ENCODE measurements at regions not wholly inside any gene's neighbourhood (a gene's known extent, or its start where the extent isn't known, plus 50 kb on each side); places are given as distances from the start of the nearest gene placed in this dataset.

DNA sequence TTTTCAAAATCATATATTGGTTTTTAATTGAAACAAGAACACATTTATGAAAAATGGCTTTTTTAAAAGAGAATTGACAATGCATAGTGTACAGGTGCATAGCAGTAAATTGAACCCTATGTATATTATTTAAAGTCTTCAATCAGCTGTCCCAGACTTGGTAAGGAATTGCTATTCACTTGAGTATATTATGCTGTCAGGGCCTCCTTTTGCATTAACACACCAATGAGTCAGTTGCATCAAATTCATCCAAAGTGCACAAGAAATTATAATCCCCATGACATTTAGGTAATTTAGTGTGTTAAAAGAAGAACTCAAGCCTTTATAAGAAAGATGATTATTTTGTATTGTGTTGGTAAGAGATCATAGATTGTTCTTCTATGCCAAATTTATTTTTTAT, 748.8 kb upstream of the RIOK2 start:
- DNase-seq = no peak
- peaks cover 6% of the 10 kb centered on the region for H3K4me1 Mint-ChIP-seq (ENCODE audit: low read depth)
- H3K27me3 Mint-ChIP-seq (ENCODE audit: insufficient read depth) = no peaks in the 10 kb centered on the region
- H3K9me3 Mint-ChIP-seq = no peaks in the 10 kb centered on the region
- H3K27ac Mint-ChIP-seq = no peak overlapping the region
- no peak overlapping the region for H3K4me3 Mint-ChIP-seq
- TF ChIP-seq, protein P1, sequence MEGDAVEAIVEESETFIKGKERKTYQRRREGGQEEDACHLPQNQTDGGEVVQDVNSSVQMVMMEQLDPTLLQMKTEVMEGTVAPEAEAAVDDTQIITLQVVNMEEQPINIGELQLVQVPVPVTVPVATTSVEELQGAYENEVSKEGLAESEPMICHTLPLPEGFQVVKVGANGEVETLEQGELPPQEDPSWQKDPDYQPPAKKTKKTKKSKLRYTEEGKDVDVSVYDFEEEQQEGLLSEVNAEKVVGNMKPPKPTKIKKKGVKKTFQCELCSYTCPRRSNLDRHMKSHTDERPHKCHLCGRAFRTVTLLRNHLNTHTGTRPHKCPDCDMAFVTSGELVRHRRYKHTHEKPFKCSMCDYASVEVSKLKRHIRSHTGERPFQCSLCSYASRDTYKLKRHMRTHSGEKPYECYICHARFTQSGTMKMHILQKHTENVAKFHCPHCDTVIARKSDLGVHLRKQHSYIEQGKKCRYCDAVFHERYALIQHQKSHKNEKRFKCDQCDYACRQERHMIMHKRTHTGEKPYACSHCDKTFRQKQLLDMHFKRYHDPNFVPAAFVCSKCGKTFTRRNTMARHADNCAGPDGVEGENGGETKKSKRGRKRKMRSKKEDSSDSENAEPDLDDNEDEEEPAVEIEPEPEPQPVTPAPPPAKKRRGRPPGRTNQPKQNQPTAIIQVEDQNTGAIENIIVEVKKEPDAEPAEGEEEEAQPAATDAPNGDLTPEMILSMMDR (IDR thresholded peaks at IDR 0.05) = no peak
- no peaks in the 10 kb centered on the region for H3K36me3 Mint-ChIP-seq (ENCODE audit: low read depth)

DNA sequence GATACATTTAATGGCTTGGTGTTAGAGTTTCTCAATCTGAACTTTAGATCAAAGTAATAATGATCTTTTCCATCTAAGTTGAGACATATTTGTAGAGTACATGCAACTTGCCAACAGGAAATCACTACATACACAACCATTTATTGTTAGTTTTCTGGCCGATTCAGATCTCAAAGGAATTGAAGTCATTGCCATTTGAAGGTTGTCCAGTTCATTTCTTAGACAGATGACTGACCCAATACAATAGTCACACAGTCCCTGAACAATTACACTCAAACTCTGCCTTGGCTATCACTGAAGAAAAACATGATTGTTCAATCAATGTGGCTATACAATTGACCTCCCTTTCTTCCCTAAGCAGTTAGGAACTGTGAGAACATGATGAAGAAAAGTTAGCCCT, 753.2 kb upstream of the RIOK2 start:
- DNase-seq = no peak
- TF ChIP-seq, protein P1 (IDR thresholded peaks at IDR 0.05) = no peak
- Mint-ChIP-seq H3K27me3 (ENCODE audit: insufficient read depth) (no peaks in the 10 kb centered on the region), H3K36me3 (ENCODE audit: low read depth) (no peaks in the 10 kb centered on the region), H3K4me3 (no peak overlapping the region), H3K9me3 (no peaks in the 10 kb centered on the region), H3K4me1 (ENCODE audit: low read depth) (no peaks in the 10 kb centered on the region), H3K27ac (no peak overlapping the region)

DNA sequence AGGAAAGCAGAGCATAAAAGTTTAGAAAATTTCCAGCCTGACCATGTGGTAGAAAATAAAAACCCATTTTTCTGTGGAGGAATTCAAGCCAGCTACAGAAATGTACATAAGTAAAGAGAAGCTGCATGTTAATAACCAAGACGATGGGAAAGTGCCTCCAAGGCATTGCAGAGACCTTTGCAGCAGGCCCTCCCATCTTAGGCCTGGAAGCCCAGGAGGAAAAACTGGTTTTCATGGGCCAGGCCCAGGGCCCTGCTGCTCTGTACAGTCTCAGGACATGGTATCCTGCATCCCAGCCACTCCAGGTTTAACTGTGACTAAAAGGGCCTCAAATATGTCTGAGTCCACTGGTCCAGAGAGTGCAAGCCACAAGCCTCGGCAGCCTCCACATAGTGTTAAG, 754.8 kb upstream of the RIOK2 start:
- H3K36me3 Mint-ChIP-seq (ENCODE audit: low read depth) = no peaks in the 10 kb centered on the region
- no peak overlapping the region for H3K4me3 Mint-ChIP-seq
- DNase-seq = no peak
- no peak overlapping the region for H3K27ac Mint-ChIP-seq
- H3K9me3 Mint-ChIP-seq = no peaks in the 10 kb centered on the region
- H3K4me1 Mint-ChIP-seq (ENCODE audit: low read depth) = no peaks in the 10 kb centered on the region
- no peaks in the 10 kb centered on the region for H3K27me3 Mint-ChIP-seq (ENCODE audit: insufficient read depth)
- TF ChIP-seq, protein P1 (IDR thresholded peaks at IDR 0.05) = no peak

DNA sequence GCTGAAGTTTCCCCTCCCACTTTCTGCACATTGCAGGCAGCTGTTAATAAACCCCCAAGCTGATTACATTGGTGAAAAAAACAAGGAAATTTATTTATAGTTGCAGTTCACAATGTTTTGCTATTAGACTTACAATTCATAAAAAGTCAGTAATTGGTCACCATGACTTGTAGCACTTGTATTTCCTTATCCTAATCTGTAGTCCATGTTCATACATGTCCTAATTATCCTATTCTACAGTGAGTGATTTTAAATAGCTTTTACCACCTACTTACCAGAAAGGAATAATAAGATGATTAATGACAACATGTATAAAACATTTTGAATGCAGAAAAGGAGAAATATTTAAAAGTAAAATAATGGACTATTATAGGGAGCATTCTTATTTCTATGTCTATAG, 760.0 kb upstream of the RIOK2 start:
- Mint-ChIP-seq H3K36me3 (ENCODE audit: low read depth) (no peaks in the 10 kb centered on the region), H3K27me3 (ENCODE audit: insufficient read depth) (no peaks in the 10 kb centered on the region), H3K27ac (no peak overlapping the region), H3K4me3 (no peak overlapping the region), H3K9me3 (no peaks in the 10 kb centered on the region), H3K4me1 (ENCODE audit: low read depth) (no peaks in the 10 kb centered on the region)
- no peak for DNase-seq
- TF ChIP-seq, protein P1 (IDR thresholded peaks at IDR 0.05) = no peak

DNA sequence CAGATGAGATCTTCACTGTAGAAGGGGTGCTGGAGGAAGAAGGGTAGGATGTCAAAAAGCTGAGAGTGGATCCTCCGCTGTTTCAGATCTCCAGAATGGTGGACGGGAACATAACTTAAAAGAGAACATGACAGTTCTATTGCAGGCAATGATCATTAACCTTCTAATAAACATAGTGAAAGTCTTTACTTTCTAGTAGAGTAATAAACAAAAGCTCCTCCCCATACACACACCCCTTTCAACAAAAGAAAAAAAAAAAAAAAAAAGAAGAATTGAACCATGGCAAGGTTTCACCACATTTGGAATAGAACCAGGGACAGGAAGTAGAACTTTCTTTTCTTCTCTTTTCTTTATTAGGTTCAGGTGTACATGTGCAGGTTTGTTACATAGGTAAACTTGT, 768.1 kb upstream of the RIOK2 start:
- no peaks in the 10 kb centered on the region for H3K9me3 Mint-ChIP-seq
- no peak overlapping the region for H3K27ac Mint-ChIP-seq
- no peak for DNase-seq
- no peaks in the 10 kb centered on the region for H3K4me1 Mint-ChIP-seq (ENCODE audit: low read depth)
- H3K4me3 Mint-ChIP-seq = no peak overlapping the region
- H3K36me3 Mint-ChIP-seq (ENCODE audit: low read depth) = peaks cover 9% of the 10 kb centered on the region
- H3K27me3 Mint-ChIP-seq (ENCODE audit: insufficient read depth) = peaks cover under 1% of the 10 kb centered on the region; the same call in 1 of the 2 replicates
- TF ChIP-seq, protein P1 (IDR thresholded peaks at IDR 0.05) = no peak

DNA sequence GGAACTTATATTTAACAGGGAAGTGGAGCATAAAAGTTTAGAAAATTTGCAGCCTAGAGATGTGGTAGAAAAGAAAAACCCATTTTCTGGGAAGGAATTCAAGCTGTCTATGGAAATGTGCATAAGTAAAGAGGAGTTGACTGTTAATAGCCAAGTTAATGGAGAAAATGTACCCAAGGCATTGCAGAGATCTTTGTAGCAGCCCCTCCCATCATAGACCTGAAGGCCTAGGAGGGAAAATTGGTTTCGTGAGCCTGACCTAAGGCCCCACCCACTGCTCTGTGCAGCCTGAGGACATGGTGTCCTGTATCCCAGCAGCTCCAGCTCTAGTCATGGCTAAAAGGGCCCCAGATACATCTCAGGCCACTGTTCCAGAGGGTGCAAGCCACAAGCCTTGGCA, 772.4 kb upstream of the RIOK2 start:
- Mint-ChIP-seq H3K4me1 (ENCODE audit: low read depth) (no peaks in the 10 kb centered on the region), H3K4me3 (no peak overlapping the region), H3K9me3 (no peaks in the 10 kb centered on the region), H3K27me3 (ENCODE audit: insufficient read depth) (peaks cover 2% of the 10 kb centered on the region), H3K27ac (no peak overlapping the region), H3K36me3 (ENCODE audit: low read depth) (peaks cover 9% of the 10 kb centered on the region; the same call in 1 of the 2 replicates)
- no peak for DNase-seq
- TF ChIP-seq, protein P1 (IDR thresholded peaks at IDR 0.05) = no peak

All from HFFc6 (cell line).